Fibroblast of lung (primary cell): ENCODE measurements at regions not wholly inside any gene's neighbourhood (a gene's known extent, or its start where the extent isn't known, plus 50 kb on each side); places are given as distances from the start of the nearest gene placed in this dataset.
"Not testable (repeated sequence)": the region's sequence is repeated elsewhere in the genome, so short reads cannot be mapped to it uniquely, and the experiment has no call there.

Experiments
- DNase-seq, 2 donors: peaks; one replicate each; pipeline versions ENCODE4 v3.0.0 to v3.0.0-alpha.2; 2010; ENCODE audit warnings: low read depth in 2 of 2
- H2AFZ ChIP-seq: 2 replicates; pipeline ENCODE4 v1.5.1; 2012; ENCODE audit warnings: low read length, control low read depth, inconsistent platforms
- H3K27ac ChIP-seq: 2 replicates; pipeline ENCODE4 v1.5.1; 2011; ENCODE audit warnings: low read length, control low read depth; ENCODE audit not compliant: insufficient read depth
- H3K27me3 ChIP-seq: 2 replicates; pipeline ENCODE4 v1.5.1; 2011; ENCODE audit warnings: mild to moderate bottlenecking, low read length; ENCODE audit not compliant: control insufficient read depth, insufficient read depth
- H3K36me3 ChIP-seq: 2 replicates; pipeline ENCODE4 v1.5.1; 2011; ENCODE audit warnings: low read length; ENCODE audit not compliant: control insufficient read depth, insufficient read depth
- H3K4me1 ChIP-seq: 2 replicates; pipeline ENCODE4 v1.5.1; 2011; ENCODE audit warnings: low read length; ENCODE audit not compliant: control insufficient read depth, insufficient read depth; ENCODE audit errors: extremely low read depth
- H3K4me2 ChIP-seq: 2 replicates; pipeline ENCODE4 v1.5.1; 2011; ENCODE audit warnings: low read length, control low read depth; ENCODE audit not compliant: insufficient read depth; ENCODE audit errors: extremely low read depth
- H3K4me3 ChIP-seq, 4 experiments: fragments of 200-600 bp in 1 of 4; sonication (generic) in 1 of 4; replicated peaks in 1 of 4; 2 replicates each; pipeline ENCODE4 v1.5.1; 2011 to 2016; ENCODE audit warnings: low read length in 4 of 4, low read depth in 3 of 4, mild to moderate bottlenecking in 3 of 4, control low read depth in 2 of 4, inconsistent platforms in 1 of 4, mixed read lengths in 1 of 4; ENCODE audit not compliant: insufficient read depth in 1 of 4; ENCODE audit errors: control extremely low read depth in 1 of 4
- H3K79me2 ChIP-seq: 2 replicates; pipeline ENCODE4 v1.5.1; 2012; ENCODE audit warnings: mild to moderate bottlenecking, low read length, inconsistent platforms; ENCODE audit not compliant: control insufficient read depth, insufficient read depth
- H3K9ac ChIP-seq: 2 replicates; pipeline ENCODE4 v1.5.1; 2011; ENCODE audit warnings: mild to moderate bottlenecking, low read length, control low read depth; ENCODE audit not compliant: insufficient read depth
- H3K9me3 ChIP-seq: 2 replicates; pipeline ENCODE4 v1.5.1; 2012; ENCODE audit warnings: low read depth, low read length; ENCODE audit not compliant: control insufficient read depth, insufficient read depth
- H4K20me1 ChIP-seq: 2 replicates; pipeline ENCODE4 v1.5.1; 2011; ENCODE audit warnings: low read length; ENCODE audit not compliant: control insufficient read depth, insufficient read depth; ENCODE audit errors: extremely low read depth
- CTCF ChIP-seq, 2 donors: IDR thresholded peaks in 1 of 2; conservative IDR thresholded peaks in 1 of 2; 1 replicate in 1 of 2; 2 replicates in 1 of 2; pipeline ENCODE4 v1.5.1; 2011 to 2012; ENCODE audit warnings: low read length in 2 of 2, control low read depth in 1 of 2, inconsistent platforms in 1 of 2, low read depth in 1 of 2, mild to moderate bottlenecking in 1 of 2
- EZH2 ChIP-seq: IDR thresholded peaks from 2 replicates; pipeline ENCODE4 v1.5.1; 2012; ENCODE audit warnings: low read length, control low read depth, mild to moderate bottlenecking; ENCODE audit errors: missing control alignments

GRCh38 chr7:138324941-138325340, 135.1 kb upstream of the TRIM24 start:
- Histone ChIP-seq H3K9ac (no peak overlapping the region), H3K27me3 (no peaks in the 10 kb centered on the region), H3K4me3 (no peak overlapping the region), H3K79me2 (no peaks in the 10 kb centered on the region), H3K36me3 (no peaks in the 10 kb centered on the region), H4K20me1 (no peaks in the 10 kb centered on the region), H3K9me3 (no peaks in the 10 kb centered on the region), H2AFZ (no peak overlapping the region), H3K4me1 (no peaks in the 10 kb centered on the region), H3K4me2 (no peak overlapping the region), H3K27ac (no peak overlapping the region)
- no peak for DNase-seq
- TF ChIP-seq EZH2 = no peak
- no peak for TF ChIP-seq CTCF (conservative IDR thresholded peaks at IDR 0.05 in 1 of 2, IDR thresholded peaks at IDR 0.05 in 1 of 2; ENCODE audit: low read depth in 1 of 2, low read length in 2 of 2)

- no peaks in the 10 kb centered on the region for H3K9me3 ChIP-seq
- H3K9ac ChIP-seq = no peak overlapping the region
- no peak overlapping the region for H2AFZ ChIP-seq
- no peaks in the 10 kb centered on the region for H4K20me1 ChIP-seq
- no peaks in the 10 kb centered on the region for H3K79me2 ChIP-seq
- H3K4me1 ChIP-seq = no peaks in the 10 kb centered on the region
- DNase-seq = no peak
- no peak overlapping the region for H3K4me2 ChIP-seq
- TF ChIP-seq EZH2 (no peak), CTCF (conservative IDR thresholded peaks at IDR 0.05 in 1 of 2, IDR thresholded peaks at IDR 0.05 in 1 of 2; ENCODE audit: low read depth in 1 of 2, low read length in 2 of 2) (no peak)
- H3K36me3 ChIP-seq = no peaks in the 10 kb centered on the region
- H3K4me3 ChIP-seq = no peak overlapping the region
- H3K27ac ChIP-seq = no peak overlapping the region
- H3K27me3 ChIP-seq = no peaks in the 10 kb centered on the region
Observed at GRCh38 chr7:138325434-138325833, 134.6 kb upstream of the TRIM24 start.

GRCh38 chr7:138328215-138328614, 131.8 kb upstream of the TRIM24 start:
- no peaks in the 10 kb centered on the region for H4K20me1 ChIP-seq
- H3K9ac ChIP-seq = no peak overlapping the region
- H3K36me3 ChIP-seq = no peaks in the 10 kb centered on the region
- no peak for DNase-seq
- no peak overlapping the region for H3K4me2 ChIP-seq
- H3K4me1 ChIP-seq = no peaks in the 10 kb centered on the region
- no peaks in the 10 kb centered on the region for H3K27me3 ChIP-seq
- H3K4me3 ChIP-seq = no peak overlapping the region
- TF ChIP-seq CTCF (conservative IDR thresholded peaks at IDR 0.05 in 1 of 2, IDR thresholded peaks at IDR 0.05 in 1 of 2; ENCODE audit: low read depth in 1 of 2, low read length in 2 of 2) (no peak), EZH2 (no peak)
- no peak overlapping the region for H3K27ac ChIP-seq
- H3K9me3 ChIP-seq = no peaks in the 10 kb centered on the region
- no peaks in the 10 kb centered on the region for H3K79me2 ChIP-seq
- H2AFZ ChIP-seq = no peak overlapping the region

GRCh38 chr7:138332850-138333249, 127.2 kb upstream of the TRIM24 start:
- H3K27me3 ChIP-seq, H3K9ac ChIP-seq, H3K4me2 ChIP-seq, H3K79me2 ChIP-seq, H3K9me3 ChIP-seq, H3K27ac ChIP-seq, H3K4me3 ChIP-seq, H3K36me3 ChIP-seq, H2AFZ ChIP-seq, DNase-seq, H4K20me1 ChIP-seq, H3K4me1 ChIP-seq: not testable (repeated sequence)
